GM12873 (cell line): ENCODE measurements at regions not wholly inside any gene's neighbourhood (a gene's known extent, or its start where the extent isn't known, plus 50 kb on each side); places are given as distances from the start of the nearest gene placed in this dataset.

ENCODE experiments used
- TF ChIP-seq, protein P1 (sequence below): IDR thresholded peaks from 2 replicates; pipeline ENCODE4 v1.5.1; 2012; ENCODE audit warnings: low read depth, mild to moderate bottlenecking, moderate library complexity, low read length, control low read depth; ENCODE audit not compliant: insufficient read depth; ENCODE audit errors: missing control alignments

DNA sequence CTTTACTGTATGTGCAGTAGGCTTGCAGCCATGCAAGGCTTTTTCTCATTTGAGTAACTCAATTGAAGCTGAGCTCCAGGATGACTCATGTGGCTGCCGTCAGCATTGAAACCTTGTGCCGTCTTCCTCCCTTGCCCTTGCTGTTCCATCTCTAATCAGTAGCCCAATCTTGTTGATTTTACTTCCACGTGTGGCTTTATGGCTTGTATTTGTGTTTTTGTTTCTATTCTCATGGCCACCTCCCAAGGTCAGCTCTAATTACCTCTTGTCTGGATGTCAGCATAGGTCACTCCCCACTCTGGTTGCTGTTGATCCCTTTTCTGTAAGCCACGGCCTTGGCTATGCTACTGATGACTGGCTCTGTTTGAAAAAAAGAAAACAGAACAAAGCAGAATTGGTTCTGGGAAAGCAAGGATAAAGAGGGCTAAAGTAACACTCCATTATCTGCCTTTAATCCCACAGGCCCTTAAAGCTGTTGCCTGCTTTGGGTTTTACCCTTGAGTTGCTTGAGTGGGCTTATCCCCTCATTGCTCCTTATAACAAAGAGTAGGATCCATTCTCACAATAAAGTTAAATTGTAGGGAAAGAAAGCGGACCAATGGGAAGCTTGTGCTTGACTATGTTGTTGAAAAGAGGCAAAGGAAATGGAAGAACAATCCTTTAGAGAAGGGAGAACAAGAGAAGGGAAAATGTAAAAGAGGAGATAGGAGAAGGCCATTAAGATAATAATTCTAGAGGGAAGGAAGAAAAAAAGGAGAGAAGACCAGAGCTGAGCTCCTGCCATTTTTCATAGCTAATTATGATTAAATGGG, 173.9 kb upstream of the PGRMC2 start:
- TF ChIP-seq, protein P1, sequence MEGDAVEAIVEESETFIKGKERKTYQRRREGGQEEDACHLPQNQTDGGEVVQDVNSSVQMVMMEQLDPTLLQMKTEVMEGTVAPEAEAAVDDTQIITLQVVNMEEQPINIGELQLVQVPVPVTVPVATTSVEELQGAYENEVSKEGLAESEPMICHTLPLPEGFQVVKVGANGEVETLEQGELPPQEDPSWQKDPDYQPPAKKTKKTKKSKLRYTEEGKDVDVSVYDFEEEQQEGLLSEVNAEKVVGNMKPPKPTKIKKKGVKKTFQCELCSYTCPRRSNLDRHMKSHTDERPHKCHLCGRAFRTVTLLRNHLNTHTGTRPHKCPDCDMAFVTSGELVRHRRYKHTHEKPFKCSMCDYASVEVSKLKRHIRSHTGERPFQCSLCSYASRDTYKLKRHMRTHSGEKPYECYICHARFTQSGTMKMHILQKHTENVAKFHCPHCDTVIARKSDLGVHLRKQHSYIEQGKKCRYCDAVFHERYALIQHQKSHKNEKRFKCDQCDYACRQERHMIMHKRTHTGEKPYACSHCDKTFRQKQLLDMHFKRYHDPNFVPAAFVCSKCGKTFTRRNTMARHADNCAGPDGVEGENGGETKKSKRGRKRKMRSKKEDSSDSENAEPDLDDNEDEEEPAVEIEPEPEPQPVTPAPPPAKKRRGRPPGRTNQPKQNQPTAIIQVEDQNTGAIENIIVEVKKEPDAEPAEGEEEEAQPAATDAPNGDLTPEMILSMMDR = no peak

DNA sequence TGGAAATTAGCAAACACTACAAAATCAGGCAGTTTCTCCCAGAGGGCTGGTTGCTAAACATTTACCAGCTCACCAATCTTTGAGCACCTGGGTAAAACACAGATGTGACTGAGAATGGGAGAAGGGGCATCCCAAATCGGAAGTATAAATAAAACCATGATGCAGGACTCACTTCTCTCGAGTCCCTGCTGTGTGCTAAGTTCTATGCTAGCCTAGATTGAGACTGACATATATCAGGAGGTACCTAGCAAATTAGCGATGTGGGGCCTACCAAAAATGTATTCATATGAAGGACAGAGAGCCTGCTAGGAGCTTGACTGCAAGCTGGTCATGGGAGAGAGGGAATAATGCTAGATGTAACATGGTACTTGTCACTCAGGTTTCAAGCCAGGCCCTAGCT, 171.9 kb upstream of the PGRMC2 start:
- TF ChIP-seq, protein P1 = no peak

DNA sequence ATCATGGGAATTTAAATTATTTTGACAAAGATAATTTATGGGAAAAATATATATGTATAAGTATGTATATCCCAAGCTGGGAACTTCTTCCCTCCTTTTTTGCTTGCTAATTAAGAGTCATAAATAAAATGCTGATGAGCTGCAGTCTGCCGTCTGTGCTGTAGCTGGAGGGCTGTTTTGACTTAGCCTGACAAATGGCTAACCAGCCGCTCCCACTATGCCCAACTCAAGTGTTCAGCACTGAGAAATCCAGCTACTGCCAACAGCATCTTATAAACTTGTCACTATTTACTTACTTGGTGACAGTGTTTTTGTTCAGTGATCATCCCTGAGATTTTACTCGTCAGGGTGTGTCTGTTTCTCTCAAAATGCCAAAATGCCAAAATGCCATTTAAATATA, 171.2 kb upstream of the PGRMC2 start:
- TF ChIP-seq, protein P1 = no peak

DNA sequence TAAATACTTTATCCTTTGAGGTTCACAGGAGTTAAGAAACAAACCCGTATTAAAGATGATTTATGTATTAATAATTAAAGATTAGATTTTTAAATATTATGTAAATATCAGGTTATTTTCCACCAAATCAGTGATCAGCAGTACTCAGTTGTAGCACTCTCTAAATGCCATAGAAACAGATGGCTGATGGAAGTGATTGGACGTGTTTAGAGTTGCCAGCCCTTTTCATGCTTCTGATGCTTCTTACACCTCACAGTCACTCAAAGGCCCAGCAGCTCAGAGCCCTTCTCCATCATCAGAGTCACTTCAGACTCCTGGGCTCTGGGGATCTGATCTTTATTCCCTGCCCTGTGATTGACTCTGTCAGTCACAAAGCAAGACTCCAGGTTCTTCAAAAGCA, 170.1 kb upstream of the PGRMC2 start:
- TF ChIP-seq, protein P1 = no peak

DNA sequence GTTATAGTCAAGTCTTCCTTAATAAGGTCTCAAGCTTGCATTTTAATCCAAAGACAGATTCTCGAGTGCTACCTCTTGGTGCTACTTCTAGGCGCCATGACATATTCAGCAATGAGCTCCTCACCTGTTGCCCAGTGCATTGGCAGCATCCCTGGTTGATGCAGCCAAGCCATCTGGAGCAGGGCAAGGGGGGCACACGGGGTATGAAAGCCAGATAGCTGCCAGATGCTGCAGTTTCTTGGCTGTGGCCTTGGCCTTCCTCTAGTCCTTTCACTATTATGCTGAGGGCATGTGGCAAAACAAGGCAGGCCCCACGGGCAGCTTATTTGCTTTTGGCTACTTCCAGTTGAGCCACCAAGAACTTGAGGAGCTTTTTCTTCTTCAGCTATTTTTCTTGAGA, 168.6 kb upstream of the PGRMC2 start:
- TF ChIP-seq, protein P1 = no peak

DNA sequence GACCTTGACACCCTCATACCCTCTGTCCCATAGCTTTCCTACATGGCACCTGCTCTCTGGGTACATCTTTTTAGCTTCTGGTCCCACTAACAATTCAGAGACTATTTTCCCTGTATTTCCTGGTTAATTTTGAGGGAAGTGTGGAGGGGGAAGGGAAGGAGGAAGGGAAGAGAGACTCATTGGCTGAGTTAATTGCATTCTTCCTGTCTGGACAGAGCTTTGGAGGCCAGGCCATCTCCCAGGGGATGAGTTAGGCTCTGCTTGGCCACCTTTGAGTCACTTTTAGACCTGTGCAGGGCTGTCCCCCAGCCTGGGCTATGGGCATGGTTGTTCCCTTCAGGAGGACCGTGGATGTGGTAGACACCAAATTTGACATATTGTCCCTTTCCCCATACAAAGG, 167.9 kb upstream of the PGRMC2 start:
- TF ChIP-seq, protein P1 = no peak

DNA sequence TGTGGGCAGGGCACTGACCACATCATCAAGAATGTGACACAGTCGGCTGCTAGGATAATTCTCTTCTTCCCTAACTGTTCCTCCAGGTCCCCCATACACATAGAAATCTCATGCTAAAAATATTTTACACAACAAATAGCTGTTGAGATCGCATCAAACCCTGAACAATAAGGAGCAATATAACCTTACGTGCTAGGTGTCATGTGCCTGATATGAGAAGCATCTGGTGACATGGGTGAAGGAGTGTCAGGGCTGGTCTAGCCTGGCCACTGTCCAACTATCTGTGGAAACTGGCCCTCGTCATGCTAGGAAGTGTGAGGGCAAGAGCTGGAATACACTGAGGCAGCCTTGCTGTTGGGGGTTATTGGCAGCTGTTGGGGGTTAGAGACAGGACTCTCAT, 167.3 kb upstream of the PGRMC2 start:
- TF ChIP-seq, protein P1 = no peak
